ENCODE measurements at regions not wholly inside any gene's neighbourhood (a gene's known extent, or its start where the extent isn't known, plus 50 kb on each side); places are given as distances from the start of the nearest gene placed in this dataset.

DNA sequence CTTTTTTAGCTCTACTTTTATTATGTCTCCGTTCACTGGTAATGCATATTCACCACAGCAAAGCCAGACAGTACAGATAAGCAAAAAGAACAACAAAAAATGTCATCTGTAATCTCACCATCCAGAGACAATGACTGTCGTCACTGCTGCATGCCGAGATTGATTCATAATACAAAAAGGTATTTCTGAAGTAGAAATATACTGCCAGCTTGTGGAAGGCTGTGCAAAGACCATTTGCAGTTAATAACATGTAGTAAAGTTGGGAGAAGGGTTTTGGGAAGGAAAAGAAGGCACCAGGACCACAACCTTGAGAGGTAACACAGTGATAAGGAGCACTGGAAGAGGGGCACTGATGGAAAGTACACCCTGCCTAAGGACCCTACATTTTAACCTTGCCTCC is 223.0 kb upstream of the ZIC3 start:
- H3K4me1 ChIP-seq (ENCODE audit: insufficient read depth) = no peaks in the 10 kb centered on the region
- 67% methylated on average over 3 of the region's 3 CpGs for WGBS
- no peak overlapping the region for H3K27ac ChIP-seq (ENCODE audit: low read depth)
- H3K4me3 ChIP-seq (ENCODE audit: low read depth, low read length) = no peak overlapping the region
- no peak for DNase-seq (ENCODE audit: extremely low spot score)
- no peaks in the 10 kb centered on the region for H3K36me3 ChIP-seq (ENCODE audit: insufficient read depth)

DNA sequence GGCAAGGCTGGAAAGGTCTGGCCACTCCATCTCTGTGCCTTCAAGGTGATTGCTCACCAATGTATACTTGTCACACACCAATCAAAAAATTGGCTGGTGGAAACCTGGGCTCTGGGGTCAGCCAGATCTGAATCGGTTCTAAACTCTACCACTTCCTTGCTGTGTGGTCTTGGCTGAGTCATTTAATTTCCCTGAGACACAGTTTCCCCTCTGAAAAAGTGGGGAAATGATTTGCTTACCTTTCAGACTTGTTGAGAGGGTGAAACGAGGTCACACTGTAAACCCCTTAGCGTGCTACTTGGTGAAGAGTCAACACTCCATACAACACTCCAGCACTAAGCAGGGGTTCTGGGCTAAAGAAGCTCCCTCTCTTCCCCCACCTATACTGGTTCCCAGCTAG is 252.3 kb upstream of the ZIC3 start:
- no peak for DNase-seq (ENCODE audit: extremely low spot score)
- WGBS = 72% methylated on average over 3 of the region's 3 CpGs
- Histone ChIP-seq H3K27ac (ENCODE audit: low read depth) (no peak overlapping the region), H3K36me3 (ENCODE audit: insufficient read depth) (no peaks in the 10 kb centered on the region), H3K4me1 (ENCODE audit: insufficient read depth) (no peaks in the 10 kb centered on the region), H3K4me3 (ENCODE audit: low read depth, low read length) (no peak overlapping the region)

DNA sequence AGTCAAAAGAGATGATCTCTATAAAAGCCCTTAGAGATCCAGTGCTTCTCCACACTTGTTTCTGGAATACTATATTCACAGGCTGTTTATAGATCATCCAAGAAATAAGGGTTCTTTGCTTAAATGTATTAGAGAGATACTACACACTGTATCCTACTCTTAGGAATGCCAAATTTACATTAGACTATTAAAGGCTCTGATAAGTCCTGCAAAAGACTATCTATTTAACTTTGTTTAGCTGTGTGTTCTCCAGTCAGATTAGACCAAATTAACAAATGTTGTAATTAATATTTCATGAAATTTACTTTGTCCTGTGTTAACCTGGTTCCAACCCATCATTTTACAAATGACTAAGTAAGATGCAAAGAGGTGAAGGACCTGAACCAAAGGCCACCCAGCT is 260.5 kb upstream of the ZIC3 start:
- Histone ChIP-seq H3K27ac (ENCODE audit: low read depth) (no peak overlapping the region), H3K36me3 (ENCODE audit: insufficient read depth) (no peaks in the 10 kb centered on the region), H3K4me3 (ENCODE audit: low read depth, low read length) (no peak overlapping the region), H3K4me1 (ENCODE audit: insufficient read depth) (no peaks in the 10 kb centered on the region)
- DNase-seq (ENCODE audit: extremely low spot score) = no peak

DNA sequence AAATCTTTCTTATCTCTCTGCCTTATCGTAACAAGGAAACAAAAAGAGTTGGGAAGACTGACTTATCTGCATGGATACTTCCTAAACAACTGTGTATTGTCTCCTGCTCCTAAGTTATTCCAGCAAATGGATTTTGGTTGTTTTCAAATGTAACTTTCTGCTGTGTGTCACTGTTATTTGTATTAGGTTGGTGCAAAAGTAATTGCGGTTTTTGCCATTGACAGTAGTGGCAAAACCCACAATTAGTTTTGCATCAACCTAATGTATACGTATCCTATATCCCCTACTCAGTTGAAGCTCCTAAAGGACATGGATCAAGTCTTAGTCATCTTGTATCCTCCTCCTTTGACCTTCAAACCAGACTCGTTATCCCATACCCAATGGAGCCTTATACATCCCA is 263.4 kb upstream of the GPR101 start:
- Histone ChIP-seq H3K4me1 (ENCODE audit: insufficient read depth) (no peaks in the 10 kb centered on the region), H3K36me3 (ENCODE audit: insufficient read depth) (no peaks in the 10 kb centered on the region), H3K4me3 (ENCODE audit: low read depth, low read length) (no peak overlapping the region), H3K27ac (ENCODE audit: low read depth) (no peak overlapping the region)
- DNase-seq (ENCODE audit: extremely low spot score) = no peak
- 77% methylated on average over 4 of the region's 4 CpGs for WGBS

DNA sequence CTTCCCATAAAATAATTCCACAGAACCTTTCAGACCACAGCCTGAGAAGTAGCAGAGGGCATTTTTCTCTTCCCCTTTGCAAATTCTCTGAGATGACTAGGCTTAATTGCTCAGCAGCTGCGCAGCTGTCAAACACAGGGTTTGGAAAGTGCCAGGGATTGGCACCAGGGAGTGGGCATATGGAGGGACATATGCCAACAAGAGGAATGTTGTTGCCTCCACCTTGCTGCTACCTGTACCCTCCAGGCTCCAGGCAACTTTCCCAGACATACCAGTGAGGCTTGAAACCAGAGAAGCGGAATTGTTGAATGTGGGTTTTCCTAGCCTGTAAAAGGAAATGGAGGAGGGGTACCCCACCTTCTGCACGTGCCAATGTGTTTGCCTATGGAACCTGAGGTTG is 256.2 kb upstream of the GPR101 start:
- DNase-seq (ENCODE audit: extremely low spot score) = no peak
- H3K27ac ChIP-seq (ENCODE audit: low read depth) = no peak overlapping the region
- 43% methylated on average over 3 of the region's 3 CpGs for WGBS
- H3K36me3 ChIP-seq (ENCODE audit: insufficient read depth) = no peaks in the 10 kb centered on the region
- H3K4me1 ChIP-seq (ENCODE audit: insufficient read depth) = no peaks in the 10 kb centered on the region
- H3K4me3 ChIP-seq (ENCODE audit: low read depth, low read length) = no peak overlapping the region

DNA sequence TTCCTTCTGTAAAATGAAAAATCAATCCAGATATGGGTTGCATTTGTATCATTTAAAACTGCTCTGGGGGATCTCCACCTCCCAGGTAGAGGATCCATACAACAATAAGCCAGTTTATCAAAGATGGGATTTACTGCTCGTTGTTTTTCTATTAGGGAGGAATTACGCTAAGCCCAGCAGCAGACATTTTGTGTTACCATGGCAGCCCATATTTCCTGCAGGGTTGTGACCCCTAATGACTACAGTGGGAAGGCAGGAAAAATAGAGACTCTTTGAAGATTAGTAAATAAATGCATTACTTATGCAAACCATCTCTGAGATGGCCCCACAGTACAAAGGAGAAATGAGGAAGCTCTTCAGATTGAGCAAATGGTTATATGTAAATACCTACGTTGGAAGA is 253.4 kb upstream of the GPR101 start:
- DNase-seq (ENCODE audit: extremely low spot score) = no peak
- 42% methylated on average over 3 of the region's 3 CpGs for WGBS
- Histone ChIP-seq H3K27ac (ENCODE audit: low read depth) (no peak overlapping the region), H3K4me1 (ENCODE audit: insufficient read depth) (no peaks in the 10 kb centered on the region), H3K4me3 (ENCODE audit: low read depth, low read length) (no peak overlapping the region), H3K36me3 (ENCODE audit: insufficient read depth) (no peaks in the 10 kb centered on the region)

DNA sequence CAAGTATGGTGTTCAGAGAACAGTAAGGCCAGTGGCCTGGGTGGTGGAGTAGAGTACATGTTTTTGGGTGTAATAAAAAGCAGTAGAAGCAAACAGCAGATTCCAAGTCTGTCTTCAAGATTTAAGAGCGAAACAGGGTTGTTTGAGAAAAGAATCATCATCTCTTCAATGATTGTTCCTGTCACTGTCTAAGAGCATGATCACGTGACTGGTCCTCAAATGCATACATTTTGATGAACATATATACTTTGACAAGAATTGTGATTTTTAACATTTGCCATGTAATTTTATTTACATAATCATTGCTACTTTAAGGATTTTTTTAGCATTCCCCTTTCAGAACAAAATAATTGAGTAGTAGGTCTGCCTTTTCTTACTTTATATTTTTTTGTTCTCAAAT is 252.6 kb upstream of the GPR101 start:
- WGBS = 72% methylated on average over 2 of the region's 2 CpGs
- no peaks in the 10 kb centered on the region for H3K4me1 ChIP-seq (ENCODE audit: insufficient read depth)
- no peak overlapping the region for H3K4me3 ChIP-seq (ENCODE audit: low read depth, low read length)
- H3K36me3 ChIP-seq (ENCODE audit: insufficient read depth) = no peaks in the 10 kb centered on the region
- H3K27ac ChIP-seq (ENCODE audit: low read depth) = no peak overlapping the region
- DNase-seq (ENCODE audit: extremely low spot score) = no peak

DNA sequence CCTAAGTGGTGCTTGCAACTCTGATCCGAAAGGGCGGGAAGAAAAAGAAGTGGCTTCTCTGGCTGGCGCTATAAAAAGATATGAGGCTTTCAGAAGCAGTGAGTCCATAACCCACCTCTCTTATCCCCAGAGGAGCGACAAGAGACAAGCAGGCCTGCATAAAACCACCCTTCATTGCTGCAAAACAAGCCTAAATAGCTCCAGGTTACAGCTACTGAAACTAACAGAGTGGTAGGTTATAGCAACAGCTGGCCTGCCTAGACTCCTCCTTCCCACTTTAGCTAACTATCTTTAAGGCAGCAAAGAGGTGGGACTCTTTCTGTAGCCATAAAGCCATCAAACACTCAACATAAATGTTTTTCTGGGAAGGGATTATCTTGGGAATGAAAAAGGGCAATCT is 245.0 kb upstream of the GPR101 start:
- H3K27ac ChIP-seq (ENCODE audit: low read depth) = no peak overlapping the region
- WGBS = 32% methylated on average over 4 of the region's 4 CpGs
- DNase-seq (ENCODE audit: extremely low spot score) = no peak
- no peak overlapping the region for H3K4me3 ChIP-seq (ENCODE audit: low read depth, low read length)
- H3K36me3 ChIP-seq (ENCODE audit: insufficient read depth) = no peaks in the 10 kb centered on the region
- H3K4me1 ChIP-seq (ENCODE audit: insufficient read depth) = no peaks in the 10 kb centered on the region

DNA sequence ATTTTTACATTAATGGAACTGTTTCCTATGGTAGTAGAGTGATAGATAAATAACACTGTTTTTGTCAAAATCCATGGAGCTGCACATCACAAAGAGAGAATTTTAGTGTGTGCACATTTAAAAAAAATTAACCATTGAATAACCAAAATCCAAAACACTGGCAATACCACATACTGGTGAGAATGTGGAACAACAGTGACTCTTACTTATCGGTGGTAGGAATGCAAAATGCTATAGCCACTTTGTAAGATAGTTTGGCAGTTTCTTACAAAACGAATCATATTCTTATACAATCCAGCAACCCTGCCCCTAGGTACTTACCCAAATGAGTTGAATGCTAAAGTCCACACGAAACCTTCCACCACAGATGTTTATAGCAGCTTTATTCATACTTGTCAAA is 229.6 kb upstream of the GPR101 start:
- H3K27ac ChIP-seq (ENCODE audit: low read depth) = no peak overlapping the region

DNA sequence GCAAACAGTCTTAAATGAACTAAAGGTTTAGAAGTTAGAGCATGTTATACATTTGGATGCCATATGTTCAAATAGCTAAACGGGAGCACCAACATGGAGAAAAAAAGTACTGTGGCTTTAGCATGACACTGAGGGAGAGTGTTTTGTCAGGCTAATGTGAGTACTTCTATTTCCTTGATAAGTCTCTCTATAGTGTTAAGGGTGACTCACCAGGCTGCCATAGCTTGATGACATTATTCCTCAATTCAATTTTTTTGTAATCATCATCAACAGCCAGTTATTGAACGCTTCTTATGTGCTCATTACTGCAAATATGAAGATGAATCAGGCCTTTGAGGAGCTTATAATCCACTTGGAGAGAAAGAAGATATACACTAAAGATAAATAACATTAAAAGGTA is 211.4 kb upstream of the GPR101 start:
- Histone ChIP-seq H3K4me3 (ENCODE audit: low read depth, low read length) (no peak overlapping the region), H3K4me1 (ENCODE audit: insufficient read depth) (no peaks in the 10 kb centered on the region), H3K36me3 (ENCODE audit: insufficient read depth) (no peaks in the 10 kb centered on the region), H3K27ac (ENCODE audit: low read depth) (no peak overlapping the region)
- 80% methylated on average over 2 of the region's 2 CpGs for WGBS
- no peak for DNase-seq (ENCODE audit: extremely low spot score)

More for the DNA sequence above, 229.6 kb upstream of the GPR101 start:
- DNase-seq (ENCODE audit: extremely low spot score) = no peak
- Histone ChIP-seq H3K4me1 (ENCODE audit: insufficient read depth) (no peaks in the 10 kb centered on the region), H3K36me3 (ENCODE audit: insufficient read depth) (no peaks in the 10 kb centered on the region), H3K4me3 (ENCODE audit: low read depth, low read length) (no peak overlapping the region)
- WGBS = 69% methylated on average over 3 of the region's 3 CpGs

DNA sequence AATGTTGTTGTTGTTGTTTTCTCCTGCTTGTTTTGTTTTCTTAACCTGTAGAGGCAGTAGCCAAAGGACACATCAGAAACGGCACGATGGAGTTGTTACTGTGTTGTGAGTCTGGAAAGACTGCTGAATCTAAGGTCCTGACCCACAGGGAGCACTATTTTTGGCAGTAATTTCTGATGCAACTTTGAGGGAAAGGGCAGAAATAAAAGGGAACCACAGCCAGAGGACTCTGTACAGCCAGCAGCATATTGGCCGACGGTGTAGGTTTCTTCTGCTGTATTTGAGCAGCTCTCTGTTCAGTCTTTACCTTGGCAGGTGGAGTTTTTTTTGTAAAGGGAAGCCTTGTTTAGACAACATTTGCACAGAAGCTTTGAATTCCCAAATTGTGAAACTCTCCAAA is 203.0 kb upstream of the GPR101 start:
- no peak overlapping the region for H3K27ac ChIP-seq (ENCODE audit: low read depth)
- 64% methylated on average over 4 of the region's 4 CpGs for WGBS
- H3K4me3 ChIP-seq (ENCODE audit: low read depth, low read length) = no peak overlapping the region
- no peaks in the 10 kb centered on the region for H3K36me3 ChIP-seq (ENCODE audit: insufficient read depth)
- DNase-seq (ENCODE audit: extremely low spot score) = no peak
- no peaks in the 10 kb centered on the region for H3K4me1 ChIP-seq (ENCODE audit: insufficient read depth)

DNA sequence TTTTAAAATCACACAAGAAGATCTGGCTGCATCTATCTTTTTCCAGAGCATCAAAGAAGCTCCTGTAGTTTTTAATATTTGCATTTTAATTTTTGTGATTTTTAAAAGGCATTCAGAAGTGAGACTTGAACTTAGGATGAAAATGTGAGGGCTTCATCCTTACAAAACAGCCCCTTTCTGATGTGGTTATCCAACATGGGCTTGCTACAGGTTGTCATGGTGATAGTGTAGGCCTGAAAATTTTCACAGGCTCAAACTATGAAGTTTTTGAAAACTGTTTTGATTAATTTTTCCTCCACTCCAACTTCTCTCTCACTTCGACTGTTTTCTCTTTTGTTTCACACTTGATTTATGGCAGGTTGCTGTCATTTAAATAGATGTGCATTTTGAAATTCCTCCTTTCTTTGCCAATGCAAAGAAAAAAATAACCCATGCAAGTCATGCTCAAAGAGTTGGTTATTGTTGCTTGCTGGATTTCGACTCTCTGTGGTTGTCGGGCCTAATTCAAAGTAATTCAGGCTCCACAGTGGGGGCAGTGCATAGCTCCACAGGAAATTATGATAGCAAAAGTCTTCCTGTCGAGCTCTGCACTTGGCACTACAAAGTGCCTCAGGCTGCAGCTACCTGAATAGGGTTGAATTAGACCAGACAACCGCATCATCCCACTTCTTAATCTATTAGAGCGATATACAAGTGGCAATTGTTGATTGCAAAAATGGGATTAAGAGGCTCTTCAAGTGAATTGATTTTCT is 201.0 kb upstream of the GPR101 start:
- Histone ChIP-seq H3K36me3 (ENCODE audit: insufficient read depth) (no peaks in the 10 kb centered on the region), H3K4me3 (ENCODE audit: low read depth, low read length) (no peak overlapping the region), H3K4me1 (ENCODE audit: insufficient read depth) (no peaks in the 10 kb centered on the region), H3K27ac (ENCODE audit: low read depth) (no peak overlapping the region)
- WGBS = 52% methylated on average over 6 of the region's 6 CpGs
- DNase-seq (ENCODE audit: extremely low spot score) = no peak

DNA sequence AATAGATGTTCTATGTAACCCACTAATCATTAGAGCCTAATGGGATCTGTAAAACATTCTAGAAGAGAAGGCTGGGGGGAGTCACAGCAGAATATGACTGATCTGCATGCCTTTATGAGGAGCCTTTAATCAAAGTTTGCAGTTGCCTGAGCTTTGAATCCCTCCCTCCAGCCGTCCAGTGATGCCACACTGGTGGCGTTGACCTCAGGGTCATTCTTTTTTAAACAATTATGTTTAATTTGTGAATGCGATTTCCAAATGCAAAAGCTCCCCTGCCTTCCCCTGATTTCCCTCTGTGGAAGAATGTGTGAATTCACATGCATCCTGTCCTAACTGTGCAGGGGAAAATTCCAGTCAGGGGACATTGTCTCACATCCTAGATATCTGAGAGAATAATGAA is 199.7 kb upstream of the GPR101 start:
- Histone ChIP-seq H3K36me3 (ENCODE audit: insufficient read depth) (no peaks in the 10 kb centered on the region), H3K27ac (ENCODE audit: low read depth) (no peak overlapping the region), H3K4me3 (ENCODE audit: low read depth, low read length) (no peak overlapping the region), H3K4me1 (ENCODE audit: insufficient read depth) (no peaks in the 10 kb centered on the region)
- DNase-seq (ENCODE audit: extremely low spot score) = no peak
- 36% methylated on average over 3 of the region's 3 CpGs for WGBS

DNA sequence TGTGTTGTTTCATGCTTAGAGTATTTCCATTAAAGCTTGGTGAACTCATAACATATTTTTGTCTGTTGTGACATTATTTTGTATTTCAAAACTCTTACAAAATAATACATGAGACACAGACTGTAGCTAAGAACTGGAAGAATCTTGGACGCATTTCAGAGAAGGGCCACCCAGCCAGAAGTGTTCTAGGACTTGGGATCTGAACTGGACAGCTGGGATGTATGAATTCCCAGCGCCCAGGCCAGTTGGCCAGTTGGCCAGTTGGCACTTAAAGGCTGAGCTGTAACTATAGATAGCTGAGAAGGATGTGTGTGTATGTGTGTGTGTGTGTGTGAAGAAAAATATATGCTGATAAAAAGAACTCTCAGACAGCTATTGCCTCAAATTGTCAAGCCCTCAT is 193.4 kb upstream of the GPR101 start:
- H3K4me3 ChIP-seq (ENCODE audit: low read depth, low read length) = no peak overlapping the region
- H3K4me1 ChIP-seq (ENCODE audit: insufficient read depth) = no peaks in the 10 kb centered on the region
- 47% methylated on average over 2 of the region's 2 CpGs for WGBS
- H3K27ac ChIP-seq (ENCODE audit: low read depth) = no peak overlapping the region
- no peak for DNase-seq (ENCODE audit: extremely low spot score)
- H3K36me3 ChIP-seq (ENCODE audit: insufficient read depth) = no peaks in the 10 kb centered on the region

DNA sequence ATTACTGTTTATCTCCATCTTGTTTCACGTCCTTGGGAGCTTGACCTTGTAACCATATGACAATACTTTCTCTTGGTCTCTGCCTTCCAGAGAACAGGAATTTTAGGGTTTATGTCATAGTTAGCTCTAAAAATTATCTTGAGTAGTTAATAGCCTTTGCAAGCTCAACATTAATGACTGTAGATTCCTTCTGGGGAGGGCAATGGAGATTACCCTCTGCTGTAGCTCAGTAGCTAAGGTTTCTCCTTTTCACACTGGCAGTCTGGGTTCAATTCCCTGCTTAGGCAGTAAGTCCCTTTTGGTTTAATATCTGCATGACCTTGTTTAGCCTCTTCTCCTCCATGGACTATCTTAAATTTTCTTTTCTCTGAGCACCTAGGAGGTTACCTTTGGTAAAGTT is 181.7 kb upstream of the GPR101 start:
- H3K4me3 ChIP-seq (ENCODE audit: low read depth, low read length) = no peak overlapping the region
- DNase-seq (ENCODE audit: extremely low spot score) = no peak
- H3K27ac ChIP-seq (ENCODE audit: low read depth) = no peak overlapping the region
- no peaks in the 10 kb centered on the region for H3K4me1 ChIP-seq (ENCODE audit: insufficient read depth)
- WGBS = 81% methylated on average over 1 of the region's 1 CpG
- no peaks in the 10 kb centered on the region for H3K36me3 ChIP-seq (ENCODE audit: insufficient read depth)
